Testis (tissue), 2 donors: ENCODE measurements at regions not wholly inside any gene's neighbourhood (a gene's known extent, or its start where the extent isn't known, plus 50 kb on each side); places are given as distances from the start of the nearest gene placed in this dataset.

ENCODE experiments used
- CTCF ChIP-seq, 3 experiments: fragments of 450-650 bp in 2 of 3; fragments of 200-600 bp in 1 of 3; sonication (generic) in 1 of 3; IDR thresholded peaks; one replicate each; pipeline ENCODE4 v1.5.1; 2016 to 2019; ENCODE audit warnings: antibody characterized with exemption in 3 of 3, mild to moderate bottlenecking in 2 of 3, moderate library complexity in 1 of 3
- POLR2A ChIP-seq: fragments of 450-650 bp; IDR thresholded peaks from one replicate; pipeline ENCODE4 v1.6.1; 2017; ENCODE audit warnings: antibody characterized with exemption, mild to moderate bottlenecking, moderate library complexity

DNA sequence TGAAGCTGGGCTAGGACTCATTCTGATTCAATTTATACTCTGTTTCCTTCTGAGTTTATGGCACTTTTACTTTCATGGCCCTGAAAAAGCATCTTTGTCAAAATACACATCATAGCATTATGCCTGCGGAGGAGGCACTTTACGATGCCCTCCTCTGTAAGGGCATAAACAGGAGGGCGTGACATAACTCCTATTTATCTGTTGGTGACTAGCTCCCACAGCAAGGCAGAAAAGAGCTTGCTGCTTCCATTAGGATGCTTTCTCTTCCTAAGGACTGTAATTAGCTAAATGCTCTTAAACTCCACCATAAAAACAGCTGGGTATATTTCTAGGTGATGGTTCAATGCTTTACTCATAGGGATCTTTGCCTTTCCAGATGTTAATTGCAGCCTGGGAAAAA is 315.2 kb upstream of the GHITM start:
- no peak for TF ChIP-seq CTCF (IDR thresholded peaks at IDR 0.05)
- TF ChIP-seq POLR2A, result no peak
